GM12878 (cell line): ENCODE measurements at regions not wholly inside any gene's neighbourhood (a gene's known extent, or its start where the extent isn't known, plus 50 kb on each side); places are given as distances from the start of the nearest gene placed in this dataset.
"Not testable (repeated sequence)": the region's sequence is repeated elsewhere in the genome, so short reads cannot be mapped to it uniquely, and the experiment has no call there.

Experiments used
- ELK1 ChIP-seq: IDR thresholded peaks from 2 replicates; pipeline ENCODE4 v1.6.1; 2012; ENCODE audit warnings: low read depth, low read length, improper control_type of control experiment
- MTA2 ChIP-seq: fragments of 450-650 bp; IDR thresholded peaks from 2 replicates; pipeline ENCODE4 v1.6.1; 2016; ENCODE audit warnings: low read depth, mild to moderate bottlenecking, moderate library complexity
- SRF ChIP-seq, 2 experiments: IDR thresholded peaks; 2 replicates each; pipeline ENCODE4 v1.6.1; 2011; ENCODE audit warnings: low read depth in 2 of 2, low read length in 2 of 2, mild to moderate bottlenecking in 1 of 2, moderate library complexity in 1 of 2

GRCh38 chr12:58759745-58760144, 160.6 kb downstream of the LRIG3 start:
- TF ChIP-seq SRF (IDR thresholded peaks at IDR 0.05; ENCODE audit: low read depth in 2 of 2, low read length in 2 of 2); MTA2; ELK1: not testable (repeated sequence)
